ENCODE measurements at regions not wholly inside any gene's neighbourhood (a gene's known extent, or its start where the extent isn't known, plus 50 kb on each side); places are given as distances from the start of the nearest gene placed in this dataset.
"Not testable (repeated sequence)": the region's sequence is repeated elsewhere in the genome, so short reads cannot be mapped to it uniquely, and the experiment has no call there.

DNA sequence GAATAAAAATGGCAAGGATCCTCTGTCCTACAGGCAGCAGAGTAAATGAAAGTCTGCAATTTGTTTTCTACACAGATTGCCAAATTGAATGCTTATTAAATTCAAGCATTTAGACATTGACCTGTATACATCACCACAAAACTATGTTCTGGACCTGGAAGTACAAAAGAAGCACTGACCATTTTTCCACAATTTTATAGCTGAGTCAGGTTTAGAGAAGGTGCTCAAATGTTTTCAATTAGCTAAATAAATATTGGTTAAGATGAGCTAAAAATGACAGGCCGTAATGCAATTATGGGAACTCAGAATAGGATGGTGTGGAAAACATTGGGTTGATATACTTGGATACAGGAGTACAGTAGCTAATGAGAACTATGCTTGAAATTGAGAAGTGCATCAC, 490.7 kb upstream of the MEIS1 start:
- no peak for DNase-seq

DNA sequence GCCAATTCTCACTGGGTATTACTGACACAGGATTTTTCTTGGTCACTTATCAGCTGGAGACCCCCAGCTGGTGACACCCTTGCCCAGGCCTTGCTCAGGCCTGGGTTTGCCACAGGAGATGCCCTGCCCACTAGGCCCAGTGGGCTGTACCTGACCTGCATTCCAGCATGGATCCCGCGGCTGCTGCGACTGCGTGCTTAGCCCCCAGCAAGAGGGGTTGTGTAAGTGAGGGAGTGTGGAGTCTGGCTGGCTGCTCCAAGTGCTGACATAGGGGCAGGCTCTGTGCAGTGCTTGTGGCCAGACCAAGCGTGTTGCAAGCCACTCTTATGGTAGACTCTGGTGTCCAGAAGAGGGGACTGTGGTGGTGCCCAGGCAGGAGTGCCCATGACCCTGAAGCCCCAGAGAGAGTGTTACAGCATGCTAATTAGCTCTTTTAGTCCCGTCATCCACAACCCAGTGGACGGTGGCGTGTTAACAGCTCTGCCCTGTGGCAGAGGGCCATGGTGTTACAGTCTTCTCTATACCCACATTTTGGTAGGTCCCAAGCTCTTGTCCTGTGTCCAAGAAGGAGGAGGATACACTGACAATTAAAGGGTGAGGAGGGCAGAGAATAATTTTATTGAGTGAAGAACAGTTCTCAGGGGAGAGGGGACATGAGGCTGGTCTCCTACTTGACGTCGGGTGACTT, 491.7 kb upstream of the MEIS1 start:
- no peak for DNase-seq

DNA sequence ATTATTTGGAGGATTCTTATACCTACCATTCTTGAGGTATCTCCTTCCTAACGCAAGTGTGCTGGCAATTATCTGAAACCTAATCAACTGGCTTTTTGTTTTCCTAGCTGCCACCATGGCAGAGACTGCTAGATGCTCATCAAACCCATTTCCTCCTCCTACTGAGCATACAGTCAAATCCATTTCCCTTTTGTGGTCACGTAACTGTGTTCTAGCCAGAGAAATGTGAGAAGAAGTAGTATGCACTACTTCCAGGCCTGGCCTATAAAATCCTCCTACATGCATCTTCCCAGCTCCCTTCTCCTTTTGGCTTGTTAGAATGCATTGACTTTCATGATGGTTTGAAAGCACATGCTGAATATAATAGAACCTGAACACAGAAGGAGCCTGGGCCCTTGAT, 494.1 kb upstream of the MEIS1 start:
- no peak for DNase-seq

DNA sequence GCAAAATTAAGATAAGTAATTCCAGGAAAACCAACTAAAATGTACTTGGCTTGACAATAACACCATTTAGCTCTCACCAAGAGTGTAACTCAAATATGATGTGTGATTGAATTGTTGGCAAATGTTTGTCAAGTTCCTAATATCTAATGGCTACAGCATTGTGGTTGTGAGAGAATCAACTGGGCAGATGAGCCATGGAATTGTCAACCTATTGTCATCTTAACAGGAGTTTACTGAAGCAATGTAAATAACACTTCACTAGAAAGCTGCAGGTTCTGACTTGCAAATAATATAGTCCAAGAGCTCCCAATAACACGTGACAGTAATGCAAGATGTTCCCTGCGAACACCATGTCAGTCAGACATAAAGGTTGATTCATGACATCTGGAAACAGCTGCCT, 495.2 kb upstream of the MEIS1 start:
- no peak for DNase-seq

DNA sequence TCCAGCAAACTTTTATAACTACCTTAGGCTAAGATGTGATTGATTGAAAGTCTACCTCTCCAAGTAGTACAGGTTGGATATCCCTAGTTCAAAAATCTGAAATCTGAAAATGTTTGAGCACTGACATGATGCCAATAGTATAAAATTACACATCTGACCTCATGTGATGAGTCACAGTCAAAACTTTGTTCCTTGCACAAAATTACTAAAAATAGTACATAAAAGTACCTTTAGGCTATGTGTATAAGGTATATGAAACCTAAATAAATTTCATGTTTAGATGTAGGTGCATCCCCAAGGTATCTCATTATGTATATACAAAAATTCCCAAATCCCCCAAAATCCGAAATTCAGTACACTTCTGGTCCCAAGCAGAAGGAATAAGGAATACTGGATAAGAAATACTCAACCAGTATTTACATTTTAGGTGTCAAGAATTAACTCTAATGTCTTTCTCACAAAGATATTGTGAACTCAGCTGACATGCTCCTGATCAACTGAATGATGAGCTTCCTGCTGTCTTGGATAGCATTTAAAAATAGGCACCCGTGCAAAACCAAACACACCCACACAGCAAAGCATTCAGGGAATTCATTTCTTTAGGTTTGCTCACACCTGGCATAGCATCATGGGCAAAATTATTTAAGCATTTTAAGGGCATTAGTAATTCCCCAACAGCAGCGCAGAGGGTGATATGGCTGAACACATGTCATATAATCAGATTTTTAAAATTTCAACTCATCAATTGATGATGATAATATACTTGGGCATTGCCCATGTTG, 497.4 kb upstream of the MEIS1 start:
- DNase-seq: no peak

DNA sequence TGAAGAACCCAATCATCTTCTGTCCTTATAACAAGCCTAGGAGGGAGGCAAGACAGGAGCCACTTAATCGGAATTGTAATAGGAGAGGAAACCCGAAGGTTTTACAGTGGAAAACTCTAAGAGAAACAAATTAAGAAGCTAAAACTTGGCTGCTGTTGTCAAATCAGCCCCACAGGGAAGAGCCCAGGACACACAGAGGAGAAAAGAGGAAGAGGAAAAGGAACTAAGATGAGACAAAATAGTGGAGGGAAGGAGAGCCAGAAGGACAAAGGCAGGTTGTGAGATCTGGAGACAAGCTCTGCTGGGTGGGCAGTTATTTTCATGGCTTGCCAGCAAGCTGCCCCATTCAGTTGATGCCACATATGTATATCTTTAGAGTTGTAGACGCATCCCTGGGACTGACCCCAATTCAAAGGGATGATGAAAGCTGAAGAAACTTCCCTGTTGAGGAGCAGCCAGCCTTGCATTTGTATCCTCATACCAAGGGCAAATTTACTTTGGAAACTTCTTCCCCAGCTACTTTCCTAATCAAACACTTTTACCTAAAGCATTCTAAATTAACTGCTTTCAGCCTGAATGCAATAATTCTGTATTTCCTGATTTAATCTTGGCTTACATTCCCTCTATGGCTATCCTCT, 499.8 kb upstream of the MEIS1 start:
- no peak for DNase-seq

DNA sequence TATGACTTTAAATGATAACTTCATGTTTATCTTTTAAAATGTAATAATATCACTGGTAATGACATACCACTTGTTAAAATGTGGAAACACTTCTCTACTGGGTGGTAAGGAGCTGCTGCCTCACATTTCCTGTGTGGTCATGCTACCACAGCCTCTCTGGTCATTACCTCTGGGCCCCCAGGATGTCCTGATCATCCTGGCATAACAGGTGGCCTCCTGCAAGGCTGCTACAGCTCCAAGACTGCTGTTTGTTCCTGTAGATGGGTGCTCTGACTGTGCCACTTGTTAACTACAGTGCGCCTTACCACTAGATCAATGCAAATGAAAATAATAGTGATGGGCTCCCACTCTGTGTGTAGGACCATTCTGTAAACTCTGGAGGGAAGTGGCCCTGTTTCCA, 500.2 kb upstream of the SPRED2 start:
- DNase-seq: no peak

DNA sequence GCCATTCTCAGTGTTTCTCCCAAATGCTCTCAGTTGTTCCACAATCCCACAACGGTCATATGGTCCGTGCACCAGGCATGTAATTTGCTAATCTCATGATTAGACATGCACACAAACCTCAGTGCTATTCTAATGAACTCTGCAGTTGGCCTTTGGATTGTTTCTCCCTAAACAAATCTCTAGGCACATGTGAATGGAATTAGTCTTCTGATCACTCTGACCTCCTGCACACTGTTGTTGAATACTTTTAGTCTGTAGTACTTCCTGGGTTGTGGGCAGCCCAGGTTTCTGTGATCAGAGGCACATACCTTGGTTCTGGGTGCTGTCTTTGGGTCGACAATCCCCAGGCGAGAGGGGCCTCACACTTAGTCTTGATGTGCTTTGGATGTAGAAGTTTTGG, 498.7 kb upstream of the SPRED2 start:
- DNase-seq: no peak

DNA sequence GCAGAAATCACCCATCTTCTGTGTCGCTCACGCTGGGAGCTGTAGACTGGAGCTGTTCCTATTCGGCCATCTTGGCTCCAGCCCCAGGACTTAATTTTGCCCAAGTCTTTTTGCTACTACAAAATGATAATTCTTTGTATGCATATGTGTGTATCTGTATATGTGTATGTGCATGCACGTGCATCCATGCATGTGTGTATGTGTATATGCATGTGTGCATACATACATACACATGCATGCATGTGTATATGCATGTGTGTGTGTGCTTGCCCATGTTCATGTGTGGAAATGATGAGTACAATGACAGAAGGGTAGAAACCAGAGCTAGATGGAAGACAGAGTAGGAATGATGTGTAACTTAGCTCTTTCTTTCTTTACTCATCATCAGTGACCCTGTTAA, 497.9 kb upstream of the SPRED2 start:
- DNase-seq: no peak

DNA sequence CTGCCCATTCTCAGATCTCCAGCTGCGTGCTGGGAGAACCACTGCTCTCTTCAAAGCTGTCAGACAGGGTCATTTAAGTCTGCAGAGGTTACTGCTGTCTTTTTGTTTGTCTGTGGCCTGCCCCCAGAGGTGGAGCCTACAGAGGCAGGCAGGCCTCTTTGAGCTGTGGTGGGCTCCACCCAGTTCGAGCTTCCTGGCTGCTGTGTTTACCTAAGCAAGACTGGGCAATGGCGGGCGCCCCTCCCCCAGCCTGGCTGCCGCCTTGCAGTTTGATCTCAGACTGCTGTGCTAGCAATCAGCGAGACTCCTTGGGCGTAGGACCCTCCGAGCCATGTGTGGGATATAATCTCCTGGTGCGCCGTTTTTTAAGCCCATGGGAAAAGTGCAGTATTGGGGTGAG, 497.3 kb upstream of the SPRED2 start:
- not testable (repeated sequence) for DNase-seq

DNA sequence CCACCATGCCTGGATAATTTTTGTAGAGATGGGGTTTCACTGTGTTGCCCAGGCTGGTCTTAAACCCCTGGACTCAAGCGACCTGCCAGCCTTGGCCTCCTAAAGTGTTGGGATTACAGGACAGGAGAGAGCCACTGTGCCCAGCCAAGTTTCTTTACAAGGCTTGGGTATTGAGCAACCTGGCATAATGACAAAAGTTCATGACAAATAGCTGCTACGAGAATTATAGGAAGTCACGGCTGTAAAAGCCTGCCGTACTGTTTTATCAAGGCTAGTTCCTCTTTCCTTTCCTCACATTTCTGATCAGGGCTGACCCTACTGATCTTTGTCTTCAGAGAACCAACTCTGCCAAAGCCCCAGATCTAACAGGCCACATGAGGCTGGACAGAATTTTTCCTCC, 490.4 kb upstream of the SPRED2 start:
- DNase-seq: no peak

DNA sequence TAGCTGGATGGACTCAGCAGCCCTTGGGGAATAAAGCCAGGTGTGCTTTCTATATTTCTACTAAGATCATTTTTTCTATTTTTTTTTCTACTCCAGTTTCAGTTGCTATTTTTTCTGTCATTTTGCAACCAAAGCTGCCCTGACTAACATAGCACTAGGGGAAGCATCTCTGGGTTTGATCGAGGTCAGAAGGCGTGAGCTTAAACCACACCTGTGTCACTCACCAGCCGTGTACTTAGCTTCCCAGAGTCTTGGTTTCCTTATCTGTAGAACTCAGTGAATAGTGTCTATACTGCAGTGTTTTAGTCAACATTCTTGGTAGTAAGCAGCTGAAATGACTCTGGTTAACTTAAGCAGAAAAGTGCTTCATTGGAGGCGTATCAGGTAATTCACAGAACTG, 489.6 kb upstream of the SPRED2 start:
- no peak for DNase-seq

DNA sequence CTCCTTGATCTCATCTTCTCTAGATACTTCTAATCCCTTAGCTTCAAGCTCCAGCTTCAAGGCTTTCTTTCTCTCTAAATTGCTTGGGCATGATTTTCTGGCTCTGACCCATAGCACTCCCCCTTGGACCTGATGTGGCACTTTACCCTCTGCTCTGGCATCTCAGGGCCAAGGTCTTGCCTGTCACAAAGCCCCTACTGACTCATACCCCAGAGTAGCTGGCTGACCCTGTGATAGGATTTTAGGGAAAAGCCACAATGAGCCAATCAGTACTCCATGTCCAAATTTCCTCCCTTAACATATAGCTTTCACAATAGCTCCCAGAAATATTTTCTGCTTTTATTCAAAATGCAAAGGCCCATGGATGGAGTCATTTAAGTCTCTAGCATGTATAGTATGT, 488.7 kb upstream of the SPRED2 start:
- no peak for DNase-seq

DNA sequence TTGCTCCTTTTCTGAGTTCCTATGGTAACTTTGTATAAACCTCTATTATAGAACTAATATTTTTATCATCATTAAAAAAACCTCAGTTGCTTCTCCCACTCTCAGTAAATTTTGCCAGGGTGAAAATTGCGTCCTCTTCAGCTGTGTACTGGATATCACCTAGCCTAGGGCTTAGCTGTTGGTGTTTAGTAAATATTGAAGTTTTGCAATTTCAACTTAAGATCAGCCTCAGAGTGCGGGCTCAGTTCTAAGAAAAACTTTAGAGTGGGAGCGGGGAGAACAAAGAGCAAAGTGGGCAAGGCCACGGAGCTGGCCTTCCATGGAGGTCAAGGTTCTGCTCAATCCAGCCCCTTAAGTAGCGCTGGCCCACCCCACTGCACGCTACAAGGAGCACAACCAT, 488.3 kb upstream of the SPRED2 start:
- DNase-seq: no peak

DNA sequence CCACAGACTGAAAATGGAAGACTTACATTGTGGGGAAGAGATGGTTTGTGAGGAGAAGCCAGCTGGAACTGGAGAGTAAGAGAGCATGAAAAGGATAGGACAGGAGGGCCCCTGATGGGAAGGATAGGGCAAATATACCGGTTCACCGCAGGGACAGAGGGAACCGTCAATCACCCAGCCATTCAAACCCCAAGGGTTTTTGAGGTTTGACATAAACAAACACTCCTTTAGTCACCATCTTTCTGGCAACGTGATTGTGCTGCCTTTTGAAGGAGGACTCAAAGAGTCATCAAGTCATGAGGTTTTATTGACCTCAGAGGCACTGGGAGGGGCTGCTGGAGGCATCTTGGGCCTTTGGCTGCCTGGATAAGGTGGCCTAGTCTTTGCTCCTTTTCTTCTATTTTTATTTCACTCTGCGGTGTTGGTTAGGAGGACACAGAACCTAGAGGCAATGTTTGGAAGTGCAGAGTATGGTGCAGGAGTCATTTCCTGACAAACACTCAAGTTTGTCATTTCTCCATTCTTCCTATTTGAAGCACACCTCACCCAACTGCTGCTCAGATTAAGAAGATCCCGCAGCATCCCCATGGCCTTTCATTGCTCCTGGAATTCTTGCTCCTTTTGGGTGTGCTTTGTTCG, 487.3 kb upstream of the SPRED2 start:
- DNase-seq: no peak

DNA sequence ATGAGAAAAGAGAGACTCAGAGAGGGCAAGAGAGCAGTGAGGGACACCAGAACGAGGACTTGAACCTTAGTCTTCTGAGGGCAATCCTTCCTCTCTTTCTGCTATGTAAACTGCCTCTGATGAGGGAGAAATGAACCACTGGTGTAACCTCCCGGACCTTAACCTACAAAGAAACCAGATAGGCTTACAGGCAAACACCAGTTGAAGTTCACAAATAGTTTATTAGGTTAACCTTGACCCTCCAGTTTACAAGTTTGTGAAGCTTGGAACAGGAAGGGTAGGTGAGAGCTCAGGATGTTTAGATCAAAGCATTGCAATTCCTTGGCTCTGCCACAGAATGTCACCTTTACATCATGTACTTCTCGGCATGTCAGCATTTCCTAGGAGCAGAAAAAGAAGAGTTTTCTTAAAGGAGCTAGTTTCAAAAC, 486.4 kb upstream of the SPRED2 start:
- no peak for DNase-seq

DNA sequence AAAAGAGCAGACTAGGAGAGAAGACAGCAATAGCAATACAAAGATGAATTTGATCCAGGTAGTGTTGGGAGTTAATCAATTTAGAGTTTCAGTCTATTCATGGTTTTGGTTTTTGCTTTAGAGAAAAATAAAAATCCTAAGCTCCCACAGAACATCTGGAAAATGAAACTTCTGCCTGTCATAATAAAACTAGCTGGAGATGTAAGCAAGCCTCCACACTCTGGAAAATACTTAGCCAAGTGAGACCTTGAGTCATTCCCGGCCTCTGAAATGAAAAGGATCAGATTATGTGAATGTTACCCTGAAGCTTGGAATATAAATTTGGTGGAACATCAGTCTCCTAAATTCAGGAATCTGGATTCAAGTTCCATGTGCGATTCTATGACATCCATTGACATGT, 485.6 kb upstream of the SPRED2 start:
- no peak for DNase-seq

DNA sequence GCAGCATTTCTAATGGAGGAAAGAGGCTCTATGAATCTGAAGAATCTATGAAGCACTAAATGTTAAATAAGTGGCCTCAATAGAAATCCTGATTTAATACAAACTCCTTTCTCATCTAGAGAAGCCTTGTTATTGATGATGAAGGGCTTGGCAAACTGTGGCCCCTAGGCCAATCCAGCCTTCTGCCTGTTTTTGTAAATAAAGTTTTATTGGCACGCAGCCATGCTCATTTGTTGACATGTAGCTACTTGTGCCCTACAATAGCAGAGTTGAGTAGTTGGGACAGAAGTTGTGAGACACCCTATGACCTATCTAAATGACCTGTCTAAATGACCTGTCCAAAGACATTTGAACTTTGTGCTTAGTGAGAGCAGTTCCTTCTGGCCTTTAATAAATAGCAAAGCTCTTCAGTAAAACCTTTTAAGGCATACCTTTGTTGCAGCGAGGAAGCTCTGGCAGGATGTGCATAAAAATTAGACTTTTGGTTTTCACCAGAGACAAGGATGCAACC, 484.4 kb upstream of the SPRED2 start:
- no peak for DNase-seq

DNA sequence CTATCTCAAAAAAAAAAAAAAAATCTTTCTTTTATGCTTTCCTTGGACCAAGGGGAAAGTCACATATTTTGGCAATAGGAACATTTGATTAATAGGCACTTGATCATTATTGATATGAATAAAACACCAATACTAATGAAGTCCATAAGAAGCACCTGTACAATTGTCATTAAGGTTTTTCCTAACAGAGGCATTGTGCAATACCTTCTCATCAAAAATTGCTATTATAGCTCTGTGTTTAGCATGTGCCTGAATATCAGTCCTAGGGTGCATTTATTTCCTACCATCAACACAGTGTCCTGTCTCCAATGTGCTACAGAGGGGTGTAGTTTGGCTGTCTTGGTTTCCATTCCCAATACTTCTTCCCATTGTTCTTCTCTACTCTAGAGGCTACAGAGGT, 483.8 kb upstream of the SPRED2 start:
- DNase-seq: no peak

DNA sequence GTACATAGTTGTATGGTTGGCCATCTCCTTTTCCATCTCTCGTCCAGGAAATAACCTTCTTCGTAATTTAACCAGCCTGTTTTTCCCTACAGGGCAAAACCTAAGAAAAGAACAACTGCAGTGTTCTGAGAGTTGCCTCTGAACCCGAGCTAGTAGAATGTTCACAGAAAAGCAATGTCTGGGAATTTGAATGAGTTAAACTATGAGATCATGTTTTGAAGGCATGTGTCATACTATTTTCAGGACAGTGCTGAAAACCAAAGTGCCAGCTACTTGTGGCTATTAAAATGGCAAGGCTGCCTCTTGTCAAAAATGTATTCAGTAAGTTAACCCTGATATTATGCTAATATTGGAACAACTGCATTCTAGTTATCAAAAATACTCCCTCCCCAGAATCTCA, 482.9 kb upstream of the SPRED2 start:
- DNase-seq: no peak

DNA sequence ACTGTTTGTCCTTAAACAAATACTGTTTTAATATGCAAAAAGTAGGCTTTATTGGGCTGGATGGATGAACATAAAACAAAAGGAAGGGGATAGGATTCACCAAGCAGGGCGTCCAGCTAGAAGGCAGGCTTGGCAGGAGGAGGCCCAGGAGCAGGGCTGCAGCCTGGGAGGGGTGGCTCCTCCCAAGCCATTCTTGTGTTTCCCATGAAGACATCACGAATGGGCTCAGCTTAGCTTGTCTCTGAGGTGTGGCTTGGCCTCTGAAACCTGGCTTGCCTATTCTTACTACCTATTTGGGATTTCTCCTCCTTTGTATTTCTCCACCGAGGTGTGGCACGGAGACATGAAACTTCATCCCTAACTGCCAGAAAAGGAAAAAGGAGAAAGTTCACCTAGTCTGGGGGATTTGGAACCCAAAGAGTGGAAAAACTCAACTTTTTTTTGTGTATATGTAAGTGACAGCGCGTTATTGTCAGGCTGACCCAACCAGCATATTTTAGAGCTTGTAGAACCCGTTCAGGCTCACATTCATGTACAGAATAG, 481.9 kb upstream of the SPRED2 start:
- no peak for DNase-seq

DNA sequence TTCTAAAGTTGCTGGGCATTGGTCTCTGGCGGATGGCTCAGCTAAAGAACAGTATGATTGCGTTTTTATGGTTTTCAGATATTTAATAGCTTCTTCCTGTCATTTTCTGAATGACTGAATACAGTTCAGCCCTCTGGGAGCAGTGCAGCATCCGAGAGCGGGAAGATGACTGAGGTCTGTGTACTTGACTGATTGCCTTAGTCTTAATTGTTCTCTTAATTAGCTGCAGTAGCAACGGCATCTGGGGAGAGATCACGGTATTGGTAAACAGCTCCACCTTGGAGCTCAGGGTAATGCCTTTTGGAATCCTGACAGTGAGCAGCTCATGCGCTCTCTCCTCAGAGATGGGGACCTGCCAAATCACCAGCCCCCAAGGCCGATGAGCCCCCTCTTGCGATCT, 481.4 kb upstream of the SPRED2 start:
- DNase-seq: no peak

DNA sequence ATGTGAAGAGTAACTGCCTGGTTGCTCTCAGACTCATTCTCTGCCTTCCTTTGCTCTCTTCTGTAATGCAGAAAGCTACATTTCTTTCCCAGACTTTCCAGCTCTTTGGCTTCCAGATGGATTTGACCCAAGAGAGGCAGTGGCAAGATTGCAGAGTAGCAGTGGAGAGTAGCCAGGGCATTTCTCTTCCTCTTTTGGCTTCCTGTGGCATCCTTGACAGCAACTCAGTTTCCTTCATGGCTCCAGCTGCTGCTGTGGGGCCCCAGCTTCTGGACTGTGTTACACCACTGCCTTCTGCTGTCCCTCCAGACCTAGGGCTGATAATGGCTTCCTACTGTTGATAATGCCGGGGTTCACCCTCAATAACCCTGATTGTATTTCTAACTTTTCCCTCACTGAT, 469.4 kb upstream of the SPRED2 start:
- no peak for DNase-seq
